Mesendoderm (in vitro differentiated cells): ENCODE measurements at regions not wholly inside any gene's neighbourhood (a gene's known extent, or its start where the extent isn't known, plus 50 kb on each side); places are given as distances from the start of the nearest gene placed in this dataset.

ENCODE experiments used
- DNase-seq: peaks from one replicate; pipeline ENCODE4 v3.0.0; 2013
- H2AK5ac ChIP-seq: 2 replicates; pipeline ENCODE4 v1.6.1; 2013; ENCODE audit warnings: low read length, inconsistent platforms
- H2BK120ac ChIP-seq: 2 replicates; pipeline ENCODE4 v1.6.1; 2013; ENCODE audit warnings: low read depth, mild to moderate bottlenecking, low read length, moderate library complexity, mixed read lengths
- H2BK15ac ChIP-seq: replicated peaks from 2 replicates; pipeline ENCODE4 v1.6.1; 2013; ENCODE audit warnings: low read depth, mild to moderate bottlenecking, moderate library complexity
- H2BK5ac ChIP-seq: 2 replicates; pipeline ENCODE4 v1.6.1; 2013; ENCODE audit warnings: low read length, inconsistent platforms
- H3K18ac ChIP-seq: 2 replicates; pipeline ENCODE4 v1.6.1; 2013; ENCODE audit warnings: mild to moderate bottlenecking, low read length, mixed read lengths
- H3K23ac ChIP-seq: one replicate; pipeline ENCODE4 v1.6.1; 2013; ENCODE audit warnings: low read length
- H3K27ac ChIP-seq: 2 replicates; pipeline ENCODE4 v1.5.1; 2013; ENCODE audit warnings: low read depth, mild to moderate bottlenecking, inconsistent platforms, low read length, moderate library complexity
- H3K27me3 ChIP-seq: 2 replicates; pipeline ENCODE4 v1.6.1; 2013; ENCODE audit warnings: low read length, control low read depth, mild to moderate bottlenecking, inconsistent platforms; ENCODE audit not compliant: insufficient read depth, poor library complexity
- H3K36me3 ChIP-seq: 2 replicates; pipeline ENCODE4 v1.6.1; 2013; ENCODE audit warnings: low read length, inconsistent platforms; ENCODE audit not compliant: control insufficient read depth, insufficient read depth
- H3K4ac ChIP-seq: one replicate; pipeline ENCODE4 v1.6.1; 2013; ENCODE audit warnings: low read depth, mild to moderate bottlenecking, low read length, moderate library complexity
- H3K4me1 ChIP-seq: 2 replicates; pipeline ENCODE4 v1.6.1; 2013; ENCODE audit warnings: low read depth, low read length, inconsistent platforms; ENCODE audit not compliant: control insufficient read depth
- H3K4me2 ChIP-seq: 2 replicates; pipeline ENCODE4 v1.6.1; 2013; ENCODE audit warnings: low read length
- H3K4me3 ChIP-seq: 2 replicates; pipeline ENCODE4 v1.5.1; 2013; ENCODE audit warnings: mild to moderate bottlenecking, low read length
- H3K56ac ChIP-seq: one replicate; pipeline ENCODE4 v1.6.1; 2013; ENCODE audit warnings: low read length
- H3K79me1 ChIP-seq: 2 replicates; pipeline ENCODE4 v1.6.1; 2013; ENCODE audit warnings: low read length, inconsistent platforms
- H3K79me2 ChIP-seq: 2 replicates; pipeline ENCODE4 v1.6.1; 2013; ENCODE audit warnings: mild to moderate bottlenecking, low read length; ENCODE audit not compliant: control insufficient read depth, insufficient read depth
- H3K9ac ChIP-seq: 2 replicates; pipeline ENCODE4 v1.6.1; 2013; ENCODE audit warnings: low read length, inconsistent platforms
- H4K5ac ChIP-seq: one replicate; pipeline ENCODE4 v1.6.1; 2013; ENCODE audit warnings: low read length
- H4K8ac ChIP-seq: one replicate; pipeline ENCODE4 v1.6.1; 2013; ENCODE audit warnings: low read depth, mild to moderate bottlenecking, control low read depth, low read length, moderate library complexity
- WGBS: extraction: QIAGEN DNeasy Blood & Tissue Kit; methylation state at CpG from one replicate; pipeline ENCODE4 v1.1.7; 2013; ENCODE audit warnings: low lambda C conversion rate, missing lambda C conversion rate; ENCODE audit not compliant: insufficient coverage; ENCODE audit errors: extremely low coverage; 5-methylcytosine and 5-hydroxymethylcytosine counted together

DNA sequence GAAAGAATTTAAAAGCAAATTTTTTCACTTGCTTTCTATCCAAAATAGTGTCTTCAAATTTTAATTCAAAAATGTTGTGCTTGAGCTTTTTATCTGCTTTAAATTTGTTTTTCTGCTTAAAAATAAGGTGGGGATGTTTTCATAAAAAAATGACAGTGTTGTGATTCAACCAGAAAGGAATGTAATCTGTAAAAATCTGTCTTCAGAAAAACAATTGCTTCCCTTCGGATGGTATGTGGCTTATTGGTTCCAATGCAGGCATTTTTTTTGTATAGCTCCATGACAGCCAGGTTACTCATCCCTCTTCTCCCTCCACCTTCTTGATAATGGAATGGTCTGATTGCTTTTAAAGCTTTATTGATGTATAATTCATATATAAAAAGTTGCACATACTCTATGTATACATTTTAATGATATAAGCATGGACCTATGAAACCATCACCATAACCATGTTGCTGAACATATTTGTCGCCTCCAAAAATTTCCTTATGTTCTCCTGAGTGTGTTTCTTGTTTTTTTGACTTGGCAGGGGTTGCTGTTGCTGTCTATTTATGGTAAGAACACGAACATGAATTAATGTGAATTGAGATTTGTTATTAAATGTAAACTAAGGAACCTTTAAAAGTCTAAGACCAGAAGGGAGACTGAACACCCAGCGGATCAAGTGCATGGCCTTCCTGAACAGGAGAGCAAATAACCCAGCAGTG, 363.7 kb upstream of the SPHKAP start:
- H3K4ac ChIP-seq: no peak overlapping the region
- H4K8ac ChIP-seq: no peak overlapping the region
- H2AK5ac ChIP-seq: no peak overlapping the region
- H3K27me3 ChIP-seq: no peaks in the 10 kb centered on the region
- no peak overlapping the region for H3K4me2 ChIP-seq
- no peak overlapping the region for H2BK5ac ChIP-seq
- H3K27ac ChIP-seq: peak overlapping the region; percentile 26
- no peaks in the 10 kb centered on the region for H3K79me1 ChIP-seq
- no peaks in the 10 kb centered on the region for H3K79me2 ChIP-seq
- H2BK15ac ChIP-seq: no peak overlapping the region
- no peak overlapping the region for H3K23ac ChIP-seq
- no peak overlapping the region for H3K9ac ChIP-seq
- H4K5ac ChIP-seq: no peak overlapping the region
- no CpG with 5 or more reads among the region's 4 CpGs for WGBS
- no peak overlapping the region for H3K18ac ChIP-seq
- H2BK120ac ChIP-seq: no peak overlapping the region
- peak; percentile 66 for DNase-seq
- no peaks in the 10 kb centered on the region for H3K36me3 ChIP-seq
- no peaks in the 10 kb centered on the region for H3K4me1 ChIP-seq
- no peak overlapping the region for H3K56ac ChIP-seq
- no peak overlapping the region for H3K4me3 ChIP-seq

DNA sequence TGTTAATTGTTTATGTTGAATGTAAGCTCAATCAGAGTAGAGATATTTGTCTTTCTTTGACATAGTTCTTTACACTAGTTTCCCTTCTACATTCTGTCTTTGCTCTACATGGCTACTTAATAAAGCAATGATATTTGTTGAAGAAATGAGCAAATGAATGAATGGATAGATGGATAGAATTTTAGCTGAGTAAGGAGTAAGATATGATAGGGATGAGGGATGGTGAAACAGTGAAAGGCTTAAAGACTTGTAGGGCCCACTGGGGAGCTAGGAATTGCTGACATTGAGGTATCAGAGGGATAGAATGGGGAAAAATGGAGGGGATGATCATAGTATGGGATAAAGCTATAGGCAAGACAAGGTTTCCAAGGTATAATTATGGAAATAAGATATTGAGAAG, 361.6 kb upstream of the SPHKAP start:
- Histone ChIP-seq H3K4me1 (no peaks in the 10 kb centered on the region), H2BK120ac (no peak overlapping the region), H3K79me2 (no peaks in the 10 kb centered on the region), H3K27me3 (no peaks in the 10 kb centered on the region), H3K18ac (no peak overlapping the region), H3K79me1 (no peaks in the 10 kb centered on the region), H3K23ac (no peak overlapping the region), H3K36me3 (no peaks in the 10 kb centered on the region), H3K56ac (no peak overlapping the region), H4K8ac (no peak overlapping the region), H3K4ac (no peak overlapping the region), H2AK5ac (no peak overlapping the region), H2BK15ac (no peak overlapping the region), H3K27ac (no peak overlapping the region), H3K4me3 (no peak overlapping the region), H3K4me2 (no peak overlapping the region), H3K9ac (no peak overlapping the region), H2BK5ac (no peak overlapping the region), H4K5ac (no peak overlapping the region)
- no peak for DNase-seq

DNA sequence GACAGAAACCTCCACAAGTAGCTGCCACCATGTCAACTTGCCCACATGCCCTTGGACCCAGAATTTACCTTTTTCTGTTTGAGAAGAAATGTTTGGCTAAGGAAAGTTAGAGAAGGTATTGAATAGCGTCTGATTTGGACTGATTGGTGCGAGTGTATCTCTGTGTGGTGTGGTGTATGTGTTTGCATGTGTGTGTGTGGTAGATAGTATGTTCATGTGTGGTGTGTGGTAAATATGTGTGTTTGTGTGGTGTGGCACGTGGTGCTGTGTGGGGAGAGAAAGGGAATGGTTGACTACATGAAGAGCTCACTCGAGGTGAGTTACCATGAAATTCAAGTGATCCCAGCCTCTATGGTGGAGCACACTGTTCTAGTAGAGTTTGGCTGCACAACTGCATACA, 360.8 kb upstream of the SPHKAP start:
- no peaks in the 10 kb centered on the region for H3K79me1 ChIP-seq
- no peak overlapping the region for H2AK5ac ChIP-seq
- no peak overlapping the region for H2BK15ac ChIP-seq
- no peak for DNase-seq
- no peak overlapping the region for H3K56ac ChIP-seq
- H3K27me3 ChIP-seq: no peaks in the 10 kb centered on the region
- no peak overlapping the region for H3K4me3 ChIP-seq
- H3K9ac ChIP-seq: no peak overlapping the region
- H3K23ac ChIP-seq: no peak overlapping the region
- H3K4me1 ChIP-seq: no peaks in the 10 kb centered on the region
- no peak overlapping the region for H4K5ac ChIP-seq
- no peak overlapping the region for H3K18ac ChIP-seq
- H2BK5ac ChIP-seq: no peak overlapping the region
- no peak overlapping the region for H3K4ac ChIP-seq
- WGBS: no CpG with 5 or more reads among the region's 4 CpGs
- no peaks in the 10 kb centered on the region for H3K36me3 ChIP-seq
- no peak overlapping the region for H3K27ac ChIP-seq
- no peak overlapping the region for H2BK120ac ChIP-seq
- no peak overlapping the region for H4K8ac ChIP-seq
- no peaks in the 10 kb centered on the region for H3K79me2 ChIP-seq
- H3K4me2 ChIP-seq: no peak overlapping the region

DNA sequence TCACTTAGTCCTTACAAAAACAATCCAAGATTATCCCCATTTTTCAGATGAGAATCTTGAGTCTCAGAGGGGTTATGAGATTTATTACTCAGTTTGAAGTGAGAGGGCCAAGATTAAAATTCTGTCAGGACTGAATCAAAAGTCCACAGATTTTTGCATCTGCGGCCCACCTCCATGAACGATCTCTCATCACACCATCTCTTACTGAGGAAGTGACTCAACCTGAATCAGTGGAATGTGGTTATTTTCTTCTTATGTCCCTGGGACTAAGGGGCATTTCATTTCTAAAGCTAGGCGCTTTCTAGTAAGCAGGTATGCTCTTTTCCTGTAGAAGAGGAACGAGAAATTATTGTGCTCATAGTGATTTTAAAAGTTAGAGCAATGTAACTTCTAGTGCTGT, 360.3 kb upstream of the SPHKAP start:
- Histone ChIP-seq H3K4me1 (no peaks in the 10 kb centered on the region), H3K36me3 (no peaks in the 10 kb centered on the region), H3K4ac (no peak overlapping the region), H3K56ac (no peak overlapping the region), H3K4me3 (no peak overlapping the region), H3K18ac (no peak overlapping the region), H2AK5ac (no peak overlapping the region), H2BK120ac (no peak overlapping the region), H3K79me2 (no peaks in the 10 kb centered on the region), H2BK5ac (no peak overlapping the region), H3K9ac (no peak overlapping the region), H3K79me1 (no peaks in the 10 kb centered on the region), H3K23ac (no peak overlapping the region), H2BK15ac (no peak overlapping the region), H4K8ac (no peak overlapping the region), H4K5ac (no peak overlapping the region), H3K27me3 (no peaks in the 10 kb centered on the region), H3K4me2 (no peak overlapping the region), H3K27ac (no peak overlapping the region)
- DNase-seq: no peak
- no CpG with 5 or more reads among the region's 4 CpGs for WGBS

DNA sequence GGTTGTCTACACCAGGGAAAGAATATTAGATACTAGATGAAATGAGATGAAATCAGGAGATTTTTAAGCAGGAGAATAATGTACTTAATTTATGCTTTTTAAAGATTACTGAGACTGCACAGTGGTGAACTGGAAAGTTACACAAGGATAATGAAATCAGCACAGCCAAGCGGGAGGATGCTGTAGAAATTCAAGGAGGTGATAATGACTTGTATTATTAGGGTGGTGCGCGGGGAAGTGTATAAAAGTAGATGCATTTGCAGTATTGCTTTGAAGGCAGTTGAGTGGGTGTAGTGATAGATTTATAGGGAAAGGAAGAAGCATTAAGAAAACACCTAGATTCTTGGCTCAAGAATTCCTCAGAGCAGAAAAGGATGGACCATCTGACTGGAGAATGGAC, 359.5 kb upstream of the SPHKAP start:
- Histone ChIP-seq H2BK15ac (no peak overlapping the region), H3K27me3 (no peaks in the 10 kb centered on the region), H3K79me2 (no peaks in the 10 kb centered on the region), H3K9ac (no peak overlapping the region), H3K4me3 (no peak overlapping the region), H3K18ac (no peak overlapping the region), H2BK120ac (no peak overlapping the region), H2BK5ac (no peak overlapping the region), H4K8ac (no peak overlapping the region), H3K4me1 (no peaks in the 10 kb centered on the region), H3K79me1 (no peaks in the 10 kb centered on the region), H3K27ac (no peak overlapping the region), H3K23ac (no peak overlapping the region), H3K4me2 (no peak overlapping the region), H3K56ac (no peak overlapping the region), H3K4ac (no peak overlapping the region), H4K5ac (no peak overlapping the region), H3K36me3 (no peaks in the 10 kb centered on the region), H2AK5ac (no peak overlapping the region)
- DNase-seq: no peak
- 100% methylated on average over 2 of the region's 3 CpGs for WGBS

DNA sequence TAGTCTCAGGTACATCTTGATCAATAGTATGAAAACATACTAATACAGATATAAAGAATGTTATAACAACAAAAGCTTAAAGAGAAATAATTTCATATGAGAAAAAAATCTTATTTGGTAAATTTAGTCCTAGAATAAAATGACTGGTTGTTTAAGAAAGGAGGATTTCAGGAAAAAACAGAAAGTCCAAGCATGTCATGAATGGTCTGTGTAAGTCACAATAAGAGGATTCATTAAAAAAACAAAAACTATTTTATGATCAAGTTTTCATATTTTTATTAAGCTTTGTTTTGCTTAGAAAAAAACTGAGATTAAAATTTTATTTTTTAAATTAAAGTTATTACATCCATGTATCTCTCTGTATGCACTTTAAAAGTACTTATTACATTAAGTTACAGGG, 353.9 kb upstream of the SPHKAP start:
- Histone ChIP-seq H3K4me2 (no peak overlapping the region), H2BK15ac (no peak overlapping the region), H3K4ac (no peak overlapping the region), H3K23ac (no peak overlapping the region), H3K18ac (no peak overlapping the region), H3K79me1 (no peaks in the 10 kb centered on the region), H2BK5ac (no peak overlapping the region), H2AK5ac (no peak overlapping the region), H3K27ac (no peak overlapping the region), H3K79me2 (no peaks in the 10 kb centered on the region), H3K56ac (no peak overlapping the region), H4K8ac (no peak overlapping the region), H2BK120ac (no peak overlapping the region), H3K36me3 (no peaks in the 10 kb centered on the region), H4K5ac (no peak overlapping the region), H3K9ac (no peak overlapping the region), H3K4me1 (no peaks in the 10 kb centered on the region), H3K27me3 (no peaks in the 10 kb centered on the region), H3K4me3 (no peak overlapping the region)
- peak; percentile 69 for DNase-seq
